WTC11 (cell line): ENCODE measurements at regions not wholly inside any gene's neighbourhood (a gene's known extent, or its start where the extent isn't known, plus 50 kb on each side); places are given as distances from the start of the nearest gene placed in this dataset.
A peak's percentile ranks its signal among the peaks of the same experiment; 100 is the strongest.

Experiments
- ATAC-seq: fragments of 200-7000 bp; cut with Tn5 transposase; 2 replicates; pipeline ENCODE4 v1.10.0; 2021; ENCODE audit warnings: mild to moderate bottlenecking, moderate library complexity
- CTCF ChIA-PET: fragments of 300-600 bp; sonication (Branson Sonifier 250); formaldehyde crosslinking; loops from one replicate; lab custom pipeline; 2021; ENCODE audit warnings: antibody characterized with exemption; lab: Charles Lee
- POLR2A ChIA-PET: fragments of 350-600 bp; sonication (Branson Sonifier 250); formaldehyde crosslinking; loops from one replicate; lab custom pipeline; 2021; ENCODE audit warnings: antibody characterized with exemption; lab: Charles Lee
- DNase-seq: peaks from one replicate; pipeline ENCODE4 v3.0.0; 2021; ENCODE audit warnings: low spot score
- H3K27ac Mint-ChIP-seq: 2 replicates; pipeline ENCODE4 v1.8.0; 2021; ENCODE audit warnings: mixed read lengths
- H3K27me3 Mint-ChIP-seq: 2 replicates; pipeline ENCODE4 v1.8.0; 2021; ENCODE audit warnings: low read depth, mild to moderate bottlenecking, moderate library complexity, mixed read lengths
- H3K36me3 Mint-ChIP-seq: 2 replicates; pipeline ENCODE4 v1.8.0; 2021; ENCODE audit warnings: mixed read lengths
- H3K4me1 Mint-ChIP-seq: 2 replicates; pipeline ENCODE4 v1.8.0; 2022; ENCODE audit warnings: mixed read lengths
- H3K4me3 Mint-ChIP-seq: 2 replicates; pipeline ENCODE4 v1.8.0; 2021; ENCODE audit warnings: mild to moderate bottlenecking, moderate library complexity, mixed read lengths
- H3K9me3 Mint-ChIP-seq: 2 replicates; pipeline ENCODE4 v1.8.0; 2021; ENCODE audit warnings: mixed read lengths
- FOXK1 ChIP-seq: sonication (generic); formaldehyde crosslinking; IDR thresholded peaks from 2 replicates; pipeline ENCODE4 v1.8.0; 2022; ENCODE audit warnings: mild to moderate bottlenecking, moderate library complexity, missing genetic modification reagents
- GRHL2 ChIP-seq: fragments of 250-450 bp; sonication (Bioruptor Pico); IDR thresholded peaks from 2 replicates; pipeline ENCODE4 v1.8.0; 2022; ENCODE audit warnings: mild to moderate bottlenecking, moderate library complexity; ENCODE audit not compliant: insufficient replicate concordance, severe bottlenecking
- HMGA2 ChIP-seq: fragments of 250-450 bp; sonication (Bioruptor Pico); IDR thresholded peaks from 2 replicates; pipeline ENCODE4 v1.4.0; 2021; ENCODE audit warnings: mild to moderate bottlenecking, moderate library complexity
- OVOL2 ChIP-seq: fragments of 250-450 bp; sonication (Bioruptor Pico); IDR thresholded peaks from 2 replicates; pipeline ENCODE4 v1.9.0; 2021; ENCODE audit warnings: mild to moderate bottlenecking, borderline replicate concordance
- PRRX2 ChIP-seq: fragments of 250-450 bp; sonication (Bioruptor Pico); IDR thresholded peaks from 2 replicates; pipeline ENCODE4 v1.8.0; 2021; ENCODE audit warnings: mild to moderate bottlenecking
- RELA ChIP-seq: sonication (generic); formaldehyde crosslinking; IDR thresholded peaks from 2 replicates; pipeline ENCODE4 v1.8.1; 2022; ENCODE audit warnings: missing genetic modification reagents, mild to moderate bottlenecking, borderline replicate concordance
- SMAD3 ChIP-seq: sonication (generic); formaldehyde crosslinking; IDR thresholded peaks from 2 replicates; pipeline ENCODE4 v1.8.0; 2022; ENCODE audit warnings: missing genetic modification reagents, mild to moderate bottlenecking, borderline replicate concordance
- SOX15 ChIP-seq: fragments of 250-450 bp; sonication (Bioruptor Pico); IDR thresholded peaks from 2 replicates; pipeline ENCODE4 v1.9.0; 2021; ENCODE audit warnings: mild to moderate bottlenecking
- ZBTB21 ChIP-seq: sonication (generic); formaldehyde crosslinking; IDR thresholded peaks from 2 replicates; pipeline ENCODE4 v1.8.1; 2023; ENCODE audit warnings: mild to moderate bottlenecking, missing genetic modification reagents, borderline replicate concordance
- TF ChIP-seq, protein P1 (sequence below): sonication (generic); formaldehyde crosslinking; IDR thresholded peaks from 2 replicates; pipeline ENCODE4 v1.8.1; 2022; ENCODE audit warnings: mild to moderate bottlenecking, moderate library complexity, missing genetic modification reagents
- TF ChIP-seq, protein P2 (sequence below): sonication (generic); formaldehyde crosslinking; IDR thresholded peaks from 2 replicates; pipeline ENCODE4 v1.8.1; 2022; ENCODE audit warnings: missing genetic modification reagents, borderline replicate concordance
- TF ChIP-seq, protein P3 (sequence below): sonication (generic); formaldehyde crosslinking; IDR thresholded peaks from 2 replicates; pipeline ENCODE4 v1.8.1; 2023; ENCODE audit warnings: mild to moderate bottlenecking, missing genetic modification reagents
- TF ChIP-seq, protein P4 (sequence below): sonication (generic); formaldehyde crosslinking; IDR thresholded peaks from 2 replicates; pipeline ENCODE4 v1.8.0; 2022; ENCODE audit warnings: mild to moderate bottlenecking, missing genetic modification reagents
- TF ChIP-seq, protein P5 (sequence below): sonication (generic); formaldehyde crosslinking; IDR thresholded peaks from 2 replicates; pipeline ENCODE4 v1.8.1; 2023; ENCODE audit warnings: mild to moderate bottlenecking, missing genetic modification reagents, moderate library complexity
- TF ChIP-seq, protein P6 (sequence below): sonication (generic); formaldehyde crosslinking; IDR thresholded peaks from 2 replicates; pipeline ENCODE4 v1.8.0; 2022; ENCODE audit warnings: mild to moderate bottlenecking, missing genetic modification reagents
- TF ChIP-seq, protein P7 (sequence below): sonication (generic); formaldehyde crosslinking; IDR thresholded peaks from 2 replicates; pipeline ENCODE4 v1.8.0; 2022; ENCODE audit warnings: mild to moderate bottlenecking, missing genetic modification reagents
- TF ChIP-seq, protein P8 (sequence below): fragments of 250-450 bp; sonication (Bioruptor Pico); conservative IDR thresholded peaks from 2 replicates; pipeline ENCODE4 v1.9.0; 2021; ENCODE audit warnings: mild to moderate bottlenecking

DNA sequence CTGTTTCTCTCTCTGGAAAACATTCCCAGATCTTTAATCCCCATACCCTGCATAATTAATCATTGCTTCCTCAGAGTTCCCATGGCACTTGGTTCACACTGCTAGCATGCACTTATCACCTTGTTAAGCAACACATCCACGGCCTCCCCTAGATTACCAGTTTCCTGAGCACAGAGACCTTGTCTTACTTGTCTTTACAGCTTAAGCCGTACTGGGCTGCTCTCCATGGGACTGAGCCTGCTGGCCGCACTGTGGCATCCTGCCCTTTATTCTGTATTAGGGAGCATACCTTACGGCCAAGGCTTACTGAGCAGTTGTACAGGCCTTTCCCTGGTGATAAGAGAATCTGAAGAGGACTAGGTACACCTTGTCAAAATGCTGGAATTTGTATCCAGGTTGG lies 190.2 kb downstream of the REEP3 start:
- Mint-ChIP-seq H3K9me3 (no peaks in the 10 kb centered on the region), H3K4me1 (peaks cover 56% of the 10 kb centered on the region), H3K36me3 (no peaks in the 10 kb centered on the region), H3K27ac (peak overlapping the region; percentile 29), H3K27me3 (peaks cover 3% of the 10 kb centered on the region; the same call in 1 of the 2 replicates), H3K4me3 (no peak overlapping the region)
- CTCF ChIA-PET: interaction anchor here (0.8 to 2.6 kb wide), 4 partner anchors 9 to 82 kb away, joined by 4 to 8 read pairs (median 4); no protein-coding TSS in a partner anchor
- POLR2A ChIA-PET: interaction anchor here (0.7 to 1.4 kb wide), 2 partner anchors 40 to 80 kb away, joined by 3 read pairs; no protein-coding TSS in a partner anchor
- DNase-seq: no peak
- ATAC-seq: no peak
- TF ChIP-seq PRRX2 (CRISPR knock-in tag) (no peak), OVOL2 (CRISPR knock-in tag) (no peak), GRHL2 (CRISPR knock-in tag) (no peak)
- TF ChIP-seq, protein P1, sequence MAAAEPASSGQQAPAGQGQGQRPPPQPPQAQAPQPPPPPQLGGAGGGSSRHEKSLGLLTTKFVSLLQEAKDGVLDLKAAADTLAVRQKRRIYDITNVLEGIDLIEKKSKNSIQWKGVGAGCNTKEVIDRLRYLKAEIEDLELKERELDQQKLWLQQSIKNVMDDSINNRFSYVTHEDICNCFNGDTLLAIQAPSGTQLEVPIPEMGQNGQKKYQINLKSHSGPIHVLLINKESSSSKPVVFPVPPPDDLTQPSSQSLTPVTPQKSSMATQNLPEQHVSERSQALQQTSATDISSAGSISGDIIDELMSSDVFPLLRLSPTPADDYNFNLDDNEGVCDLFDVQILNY (CRISPR knock-in tag): no peak
- TF ChIP-seq, protein P2, sequence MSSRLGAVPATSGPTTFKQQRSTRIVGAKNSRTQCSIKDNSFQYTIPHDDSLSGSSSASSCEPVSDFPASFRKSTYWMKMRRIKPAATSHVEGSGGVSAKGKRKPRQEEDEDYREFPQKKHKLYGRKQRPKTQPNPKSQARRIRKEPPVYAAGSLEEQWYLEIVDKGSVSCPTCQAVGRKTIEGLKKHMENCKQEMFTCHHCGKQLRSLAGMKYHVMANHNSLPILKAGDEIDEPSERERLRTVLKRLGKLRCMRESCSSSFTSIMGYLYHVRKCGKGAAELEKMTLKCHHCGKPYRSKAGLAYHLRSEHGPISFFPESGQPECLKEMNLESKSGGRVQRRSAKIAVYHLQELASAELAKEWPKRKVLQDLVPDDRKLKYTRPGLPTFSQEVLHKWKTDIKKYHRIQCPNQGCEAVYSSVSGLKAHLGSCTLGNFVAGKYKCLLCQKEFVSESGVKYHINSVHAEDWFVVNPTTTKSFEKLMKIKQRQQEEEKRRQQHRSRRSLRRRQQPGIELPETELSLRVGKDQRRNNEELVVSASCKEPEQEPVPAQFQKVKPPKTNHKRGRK (CRISPR knock-in tag): no peak
- TF ChIP-seq, protein P3, sequence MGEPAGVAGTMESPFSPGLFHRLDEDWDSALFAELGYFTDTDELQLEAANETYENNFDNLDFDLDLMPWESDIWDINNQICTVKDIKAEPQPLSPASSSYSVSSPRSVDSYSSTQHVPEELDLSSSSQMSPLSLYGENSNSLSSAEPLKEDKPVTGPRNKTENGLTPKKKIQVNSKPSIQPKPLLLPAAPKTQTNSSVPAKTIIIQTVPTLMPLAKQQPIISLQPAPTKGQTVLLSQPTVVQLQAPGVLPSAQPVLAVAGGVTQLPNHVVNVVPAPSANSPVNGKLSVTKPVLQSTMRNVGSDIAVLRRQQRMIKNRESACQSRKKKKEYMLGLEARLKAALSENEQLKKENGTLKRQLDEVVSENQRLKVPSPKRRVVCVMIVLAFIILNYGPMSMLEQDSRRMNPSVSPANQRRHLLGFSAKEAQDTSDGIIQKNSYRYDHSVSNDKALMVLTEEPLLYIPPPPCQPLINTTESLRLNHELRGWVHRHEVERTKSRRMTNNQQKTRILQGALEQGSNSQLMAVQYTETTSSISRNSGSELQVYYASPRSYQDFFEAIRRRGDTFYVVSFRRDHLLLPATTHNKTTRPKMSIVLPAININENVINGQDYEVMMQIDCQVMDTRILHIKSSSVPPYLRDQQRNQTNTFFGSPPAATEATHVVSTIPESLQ (CRISPR knock-in tag): no peak
- TF ChIP-seq, protein P4, sequence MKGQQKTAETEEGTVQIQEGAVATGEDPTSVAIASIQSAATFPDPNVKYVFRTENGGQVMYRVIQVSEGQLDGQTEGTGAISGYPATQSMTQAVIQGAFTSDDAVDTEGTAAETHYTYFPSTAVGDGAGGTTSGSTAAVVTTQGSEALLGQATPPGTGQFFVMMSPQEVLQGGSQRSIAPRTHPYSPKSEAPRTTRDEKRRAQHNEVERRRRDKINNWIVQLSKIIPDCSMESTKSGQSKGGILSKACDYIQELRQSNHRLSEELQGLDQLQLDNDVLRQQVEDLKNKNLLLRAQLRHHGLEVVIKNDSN (CRISPR knock-in tag): no peak
- TF ChIP-seq, protein P5, sequence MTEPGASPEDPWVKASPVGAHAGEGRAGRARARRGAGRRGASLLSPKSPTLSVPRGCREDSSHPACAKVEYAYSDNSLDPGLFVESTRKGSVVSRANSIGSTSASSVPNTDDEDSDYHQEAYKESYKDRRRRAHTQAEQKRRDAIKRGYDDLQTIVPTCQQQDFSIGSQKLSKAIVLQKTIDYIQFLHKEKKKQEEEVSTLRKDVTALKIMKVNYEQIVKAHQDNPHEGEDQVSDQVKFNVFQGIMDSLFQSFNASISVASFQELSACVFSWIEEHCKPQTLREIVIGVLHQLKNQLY (CRISPR knock-in tag): no peak

DNA sequence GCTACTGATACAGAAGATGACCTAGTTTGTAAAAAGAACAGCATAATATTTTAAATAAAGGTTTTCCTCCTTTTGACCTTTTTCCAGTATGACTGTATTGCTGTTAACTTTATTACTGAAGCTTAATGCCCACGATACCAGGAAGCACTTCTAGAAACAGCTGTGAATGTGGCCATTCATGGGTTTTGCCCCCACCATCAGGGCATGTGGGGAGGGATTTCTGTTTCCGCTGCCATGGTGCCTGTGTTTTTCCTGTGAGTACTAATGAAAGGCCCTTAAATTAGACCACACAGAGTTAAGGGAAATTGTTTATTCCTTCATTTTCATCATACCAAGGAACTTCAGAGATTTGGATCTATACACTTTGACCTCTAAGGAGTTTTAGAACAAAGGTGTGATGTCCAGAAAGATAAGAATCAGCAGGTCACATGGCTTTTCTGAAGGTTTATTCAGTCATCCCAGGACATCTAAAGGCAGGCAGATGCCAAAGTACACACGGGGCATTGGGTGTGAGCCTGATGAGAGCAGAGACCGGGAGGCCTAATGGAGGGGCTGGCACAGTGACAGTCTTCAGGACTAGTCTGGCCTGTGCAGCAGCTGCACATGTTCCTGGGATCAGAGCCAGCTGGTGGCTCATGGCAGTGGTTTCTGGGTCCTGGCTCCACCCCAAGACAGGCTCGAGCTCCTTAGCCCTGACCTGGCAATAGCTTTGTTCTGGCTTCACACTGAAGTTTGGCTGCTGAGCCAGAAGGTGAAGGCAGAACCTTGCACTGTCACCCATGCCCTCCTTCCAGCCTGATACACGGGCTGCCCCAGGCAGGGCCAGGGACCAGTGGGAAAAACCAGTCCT lies 190.9 kb downstream of the REEP3 start:
- TF ChIP-seq, protein P6, sequence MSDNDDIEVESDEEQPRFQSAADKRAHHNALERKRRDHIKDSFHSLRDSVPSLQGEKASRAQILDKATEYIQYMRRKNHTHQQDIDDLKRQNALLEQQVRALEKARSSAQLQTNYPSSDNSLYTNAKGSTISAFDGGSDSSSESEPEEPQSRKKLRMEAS (CRISPR knock-in tag): no peak
- TF ChIP-seq RELA (CRISPR knock-in tag): peak; percentile 40; the same call in 1 of the 2 replicates
- Mint-ChIP-seq H3K36me3 (no peaks in the 10 kb centered on the region), H3K4me1 (peaks cover 64% of the 10 kb centered on the region), H3K27me3 (peaks cover 3% of the 10 kb centered on the region; the same call in 1 of the 2 replicates), H3K27ac (peak overlapping the region; percentile 98), H3K4me3 (no peak overlapping the region), H3K9me3 (no peaks in the 10 kb centered on the region)
- ATAC-seq (no peak), DNase-seq (no peak)
- POLR2A ChIA-PET: interaction anchor here (1.4 kb wide), 1 partner anchor 81 kb away, joined by 3 read pairs; no protein-coding TSS in a partner anchor
- CTCF ChIA-PET: interaction anchor here (1.3 to 2.6 kb wide), 4 partner anchors 8 to 81 kb away, joined by 4 to 11 read pairs (median 6); no protein-coding TSS in a partner anchor

DNA sequence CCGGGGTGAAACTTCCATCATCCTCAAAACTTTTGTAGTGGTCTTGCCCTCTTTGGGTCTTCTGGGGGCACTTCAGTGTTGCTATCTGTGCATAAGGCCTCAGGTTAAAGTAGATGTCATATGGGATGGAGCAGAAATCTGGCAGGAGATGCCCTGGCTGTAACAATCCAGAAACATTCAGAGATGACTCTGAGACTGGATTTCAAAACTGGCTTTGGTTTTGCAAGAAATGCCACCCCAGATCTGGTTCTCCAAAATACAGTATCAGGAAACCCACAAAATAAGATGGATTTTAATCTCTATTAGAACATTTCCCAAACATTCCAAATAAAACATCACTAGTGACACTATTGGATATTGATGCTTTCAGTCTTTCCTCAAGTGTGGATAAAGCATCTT lies 191.5 kb downstream of the REEP3 start:
- H3K27me3 Mint-ChIP-seq: peaks cover 3% of the 10 kb centered on the region; the same call in 1 of the 2 replicates
- peak overlapping the region; percentile 98 for H3K27ac Mint-ChIP-seq
- peak overlapping the region; percentile 53 for H3K4me3 Mint-ChIP-seq
- no peaks in the 10 kb centered on the region for H3K36me3 Mint-ChIP-seq
- ATAC-seq (no peak), DNase-seq (no peak)
- H3K9me3 Mint-ChIP-seq: no peaks in the 10 kb centered on the region
- CTCF ChIA-PET: interaction anchor here (1.0 to 2.6 kb wide), 8 partner anchors 8 to 546 kb away, joined by 3 to 11 read pairs (median 8); no protein-coding TSS in a partner anchor
- POLR2A ChIA-PET: interaction anchor here (0.7 to 1.2 kb wide), 5 partner anchors 41 to 85 kb away, joined by 3 to 8 read pairs (median 4); no protein-coding TSS in a partner anchor
- peaks cover 67% of the 10 kb centered on the region for H3K4me1 Mint-ChIP-seq
- TF ChIP-seq PRRX2 (CRISPR knock-in tag): no peak
- TF ChIP-seq SMAD3: no peak
- TF ChIP-seq ZBTB21 (CRISPR knock-in tag): no peak
- no peak for TF ChIP-seq SOX15 (CRISPR knock-in tag)
- TF ChIP-seq, protein P7, sequence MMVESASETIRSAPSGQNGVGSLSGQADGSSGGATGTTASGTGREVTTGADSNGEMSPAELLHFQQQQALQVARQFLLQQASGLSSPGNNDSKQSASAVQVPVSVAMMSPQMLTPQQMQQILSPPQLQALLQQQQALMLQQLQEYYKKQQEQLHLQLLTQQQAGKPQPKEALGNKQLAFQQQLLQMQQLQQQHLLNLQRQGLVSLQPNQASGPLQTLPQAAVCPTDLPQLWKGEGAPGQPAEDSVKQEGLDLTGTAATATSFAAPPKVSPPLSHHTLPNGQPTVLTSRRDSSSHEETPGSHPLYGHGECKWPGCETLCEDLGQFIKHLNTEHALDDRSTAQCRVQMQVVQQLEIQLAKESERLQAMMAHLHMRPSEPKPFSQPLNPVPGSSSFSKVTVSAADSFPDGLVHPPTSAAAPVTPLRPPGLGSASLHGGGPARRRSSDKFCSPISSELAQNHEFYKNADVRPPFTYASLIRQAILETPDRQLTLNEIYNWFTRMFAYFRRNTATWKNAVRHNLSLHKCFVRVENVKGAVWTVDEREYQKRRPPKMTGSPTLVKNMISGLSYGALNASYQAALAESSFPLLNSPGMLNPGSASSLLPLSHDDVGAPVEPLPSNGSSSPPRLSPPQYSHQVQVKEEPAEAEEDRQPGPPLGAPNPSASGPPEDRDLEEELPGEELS (CRISPR knock-in tag): no peak
- no peak for TF ChIP-seq FOXK1 (CRISPR knock-in tag)
- TF ChIP-seq HMGA2 (CRISPR knock-in tag): no peak
- TF ChIP-seq, protein P8, sequence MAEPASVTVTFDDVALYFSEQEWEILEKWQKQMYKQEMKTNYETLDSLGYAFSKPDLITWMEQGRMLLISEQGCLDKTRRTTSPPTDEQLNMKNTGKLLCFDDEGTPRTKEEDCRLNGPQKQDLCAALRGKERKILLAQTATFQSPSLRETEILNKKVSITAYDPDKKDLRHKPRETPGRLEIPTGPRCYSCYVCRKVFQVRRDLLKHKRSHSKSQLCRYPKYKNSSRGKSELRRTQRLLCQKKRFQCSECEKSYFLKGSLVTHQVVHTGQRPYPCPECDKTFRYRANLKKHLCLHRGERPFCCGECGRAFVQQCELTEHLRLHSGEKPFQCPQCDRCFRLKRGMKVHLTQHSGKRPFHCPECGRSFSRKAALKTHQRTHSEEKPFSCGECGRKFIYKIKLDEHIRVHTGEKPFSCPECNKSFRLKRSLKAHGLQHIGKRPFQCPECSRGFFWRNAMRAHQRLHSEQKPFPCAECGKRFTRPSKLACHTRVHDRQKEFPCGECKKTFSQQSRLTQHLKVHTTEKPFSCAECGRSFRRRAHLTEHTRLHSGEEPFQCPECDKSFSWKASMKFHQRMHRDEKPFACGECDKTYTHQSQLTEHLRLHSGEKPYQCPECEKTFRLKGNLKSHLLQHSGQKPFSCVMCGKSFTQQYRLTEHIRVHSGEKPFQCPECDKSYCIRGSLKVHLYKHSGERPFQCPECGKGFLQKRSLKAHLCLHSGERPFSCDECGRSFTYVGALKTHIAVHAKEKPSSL (CRISPR knock-in tag): no peak
- TF ChIP-seq, protein P6 (CRISPR knock-in tag): no peak
